Activated T-helper 1 cell treated with anti-CD3 and anti-CD28 coated beads, Interleukin-12 subunit alpha, Interleukin-12 subunit beta, Interleukin-2, Interleukin-4 antibody, amounts not matched to agents 30 ng/mL and 10 ng/mL and 1 ng/mL, durations not matched to agents 14 hours and 24 hours and 36 hours (primary cell): ENCODE measurements at regions not wholly inside any gene's neighbourhood (a gene's known extent, or its start where the extent isn't known, plus 50 kb on each side); places are given as distances from the start of the nearest gene placed in this dataset.

ENCODE experiments used
- DNase-seq: peaks from one replicate; pipeline ENCODE4 v3.0.0; 2021; ENCODE audit warnings: low spot score
- H3K27ac Mint-ChIP-seq: one replicate; pipeline ENCODE4 v1.8.0; 2021; ENCODE audit warnings: mild to moderate bottlenecking, mixed read lengths
- H3K27me3 Mint-ChIP-seq: one replicate; pipeline ENCODE4 v1.8.0; 2022; ENCODE audit warnings: mild to moderate bottlenecking, moderate library complexity, mixed read lengths; ENCODE audit not compliant: insufficient read depth
- H3K36me3 Mint-ChIP-seq: one replicate; pipeline ENCODE4 v1.8.0; 2021; ENCODE audit warnings: low read depth, mixed read lengths
- H3K4me1 Mint-ChIP-seq: one replicate; pipeline ENCODE4 v1.8.0; 2021; ENCODE audit warnings: low read depth, mixed read lengths
- H3K4me3 Mint-ChIP-seq: one replicate; pipeline ENCODE4 v1.8.0; 2021; ENCODE audit warnings: mild to moderate bottlenecking, moderate library complexity, mixed read lengths
- H3K9me3 Mint-ChIP-seq: one replicate; pipeline ENCODE4 v1.8.0; 2021; ENCODE audit warnings: mixed read lengths
- intact Hi-C: fragments of 100-400 bp; cut with micrococcal nuclease; formaldehyde crosslinking; loops from one replicate; pipeline ENCODE4 v1.15.1; 2024

DNA sequence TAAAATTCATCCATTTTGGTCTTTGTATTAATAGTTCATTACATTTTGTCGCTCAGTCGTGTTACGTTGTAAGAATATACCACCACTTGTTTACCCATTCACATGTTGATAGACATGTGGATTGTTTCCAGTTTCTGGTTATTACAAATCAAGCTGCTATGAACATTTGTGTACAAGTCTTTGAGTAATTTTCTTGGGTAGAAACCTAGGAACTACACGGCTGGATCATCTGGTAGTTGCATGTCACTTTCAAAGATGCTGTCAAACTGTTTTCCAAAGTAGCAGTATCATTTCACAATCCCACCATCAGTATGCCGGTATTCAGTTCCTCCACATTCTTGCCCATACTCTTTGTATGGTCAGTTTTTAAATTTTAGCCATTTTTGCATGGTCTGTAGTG is 98.0 kb downstream of the GASK1B start:
- no peaks in the 10 kb centered on the region for H3K36me3 Mint-ChIP-seq
- DNase-seq: no peak
- no peaks in the 10 kb centered on the region for H3K4me1 Mint-ChIP-seq
- no peak overlapping the region for H3K4me3 Mint-ChIP-seq
- no peaks in the 10 kb centered on the region for H3K9me3 Mint-ChIP-seq
- H3K27ac Mint-ChIP-seq: no peak overlapping the region
- intact Hi-C loops: no loop called here
- no peaks in the 10 kb centered on the region for H3K27me3 Mint-ChIP-seq

DNA sequence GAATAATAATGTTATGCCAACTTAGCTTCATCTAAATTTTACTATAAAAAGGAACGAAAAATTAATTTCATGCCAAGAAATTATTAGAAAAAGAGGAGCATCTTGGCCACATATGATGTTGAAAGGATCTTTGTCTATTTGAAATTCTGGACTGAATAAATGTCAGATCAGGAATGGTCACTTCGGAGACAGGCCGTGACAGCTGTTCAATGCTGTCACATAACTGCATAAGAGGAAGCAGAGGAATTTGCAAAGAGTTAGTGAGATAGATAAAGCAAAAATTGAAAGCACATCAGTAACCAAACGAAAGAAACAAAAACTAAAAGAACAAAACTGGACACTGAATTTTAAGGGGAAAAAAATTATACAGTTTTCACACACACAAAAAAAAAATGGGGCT is 100.9 kb downstream of the GASK1B start:
- Mint-ChIP-seq H3K27me3 (no peaks in the 10 kb centered on the region), H3K27ac (no peak overlapping the region), H3K36me3 (no peaks in the 10 kb centered on the region), H3K4me1 (no peaks in the 10 kb centered on the region), H3K4me3 (no peak overlapping the region), H3K9me3 (no peaks in the 10 kb centered on the region)
- intact Hi-C loops: no loop called here
- DNase-seq: no peak

GRCh38 chr4:158068068-158068467 is 104.8 kb downstream of the GASK1B start:
- H3K4me1 Mint-ChIP-seq: no peaks in the 10 kb centered on the region
- no peaks in the 10 kb centered on the region for H3K9me3 Mint-ChIP-seq
- intact Hi-C loops: no loop called here
- H3K27me3 Mint-ChIP-seq: no peaks in the 10 kb centered on the region
- H3K27ac Mint-ChIP-seq: no peak overlapping the region
- no peaks in the 10 kb centered on the region for H3K36me3 Mint-ChIP-seq
- no peak for DNase-seq
- no peak overlapping the region for H3K4me3 Mint-ChIP-seq

GRCh38 chr4:158067646-158068045 is 105.2 kb downstream of the GASK1B start:
- no peak overlapping the region for H3K4me3 Mint-ChIP-seq
- H3K4me1 Mint-ChIP-seq: no peaks in the 10 kb centered on the region
- no peaks in the 10 kb centered on the region for H3K27me3 Mint-ChIP-seq
- no peak for DNase-seq
- no peaks in the 10 kb centered on the region for H3K9me3 Mint-ChIP-seq
- H3K36me3 Mint-ChIP-seq: no peaks in the 10 kb centered on the region
- intact Hi-C loops: no loop called here
- no peak overlapping the region for H3K27ac Mint-ChIP-seq

DNA sequence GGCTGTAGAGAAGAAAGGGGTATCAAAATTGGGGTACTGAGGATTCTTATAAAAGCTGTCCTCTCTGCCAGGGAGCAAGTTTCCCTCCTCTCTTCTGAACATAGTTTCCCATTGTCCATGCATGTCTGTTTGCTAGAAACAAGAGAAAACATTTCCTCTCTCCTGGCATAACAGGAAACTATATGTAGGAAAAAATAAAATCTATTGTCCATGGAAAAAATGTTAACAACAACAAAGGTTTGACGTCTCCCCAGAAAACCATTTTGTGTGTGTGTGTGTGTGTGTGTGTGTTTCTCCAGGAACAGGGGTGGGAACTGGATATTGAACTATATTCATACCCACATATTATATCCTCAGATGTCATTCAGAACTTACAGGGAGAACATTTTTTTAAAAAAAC is 107.2 kb downstream of the GASK1B start:
- Mint-ChIP-seq H3K27ac (no peak overlapping the region), H3K4me1 (no peaks in the 10 kb centered on the region)

GRCh38 chr4:158065176-158065575 is 107.6 kb downstream of the GASK1B start:
- no peak for DNase-seq
- Mint-ChIP-seq H3K27me3 (no peaks in the 10 kb centered on the region), H3K9me3 (no peaks in the 10 kb centered on the region), H3K4me1 (no peaks in the 10 kb centered on the region), H3K27ac (no peak overlapping the region), H3K4me3 (no peak overlapping the region), H3K36me3 (no peaks in the 10 kb centered on the region)
- intact Hi-C loops: no loop called here

More for the DNA sequence above, 107.2 kb downstream of the GASK1B start:
- H3K36me3 Mint-ChIP-seq: no peaks in the 10 kb centered on the region
- no peak for DNase-seq
- no peaks in the 10 kb centered on the region for H3K9me3 Mint-ChIP-seq
- H3K4me3 Mint-ChIP-seq: no peak overlapping the region
- no peaks in the 10 kb centered on the region for H3K27me3 Mint-ChIP-seq
- intact Hi-C loops: no loop called here

DNA sequence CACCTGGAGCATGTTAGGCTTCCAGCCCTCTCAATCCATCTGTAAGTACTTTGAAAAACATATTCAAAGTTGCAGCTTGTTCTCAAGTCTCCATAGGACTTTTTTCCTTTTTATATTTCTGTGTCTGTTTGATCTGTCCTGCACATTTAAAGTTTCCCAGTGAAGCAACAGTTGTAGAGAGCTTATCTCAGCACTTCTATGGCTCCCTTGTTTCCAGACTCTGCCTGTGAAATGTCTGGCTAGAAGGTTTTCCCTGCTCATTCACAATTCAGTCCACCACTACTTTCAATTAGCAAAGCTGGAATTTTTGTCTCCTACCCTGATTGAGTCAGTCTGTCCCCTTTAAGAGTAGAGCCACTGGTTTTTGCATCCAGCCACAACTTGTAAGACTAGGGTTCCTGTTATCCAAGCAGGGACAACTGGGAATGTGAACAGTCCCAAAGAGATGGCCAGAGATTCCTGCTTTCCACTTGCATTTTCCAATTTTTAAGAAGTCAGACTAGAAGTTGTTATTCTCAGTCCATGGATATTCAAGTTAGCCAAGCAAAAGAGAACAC is 116.1 kb downstream of the GASK1B start:
- no peak for DNase-seq
- Mint-ChIP-seq H3K4me1 (no peaks in the 10 kb centered on the region), H3K27me3 (no peaks in the 10 kb centered on the region), H3K36me3 (no peaks in the 10 kb centered on the region), H3K9me3 (no peaks in the 10 kb centered on the region), H3K27ac (no peak overlapping the region), H3K4me3 (no peak overlapping the region)
- intact Hi-C loops: no loop called here

DNA sequence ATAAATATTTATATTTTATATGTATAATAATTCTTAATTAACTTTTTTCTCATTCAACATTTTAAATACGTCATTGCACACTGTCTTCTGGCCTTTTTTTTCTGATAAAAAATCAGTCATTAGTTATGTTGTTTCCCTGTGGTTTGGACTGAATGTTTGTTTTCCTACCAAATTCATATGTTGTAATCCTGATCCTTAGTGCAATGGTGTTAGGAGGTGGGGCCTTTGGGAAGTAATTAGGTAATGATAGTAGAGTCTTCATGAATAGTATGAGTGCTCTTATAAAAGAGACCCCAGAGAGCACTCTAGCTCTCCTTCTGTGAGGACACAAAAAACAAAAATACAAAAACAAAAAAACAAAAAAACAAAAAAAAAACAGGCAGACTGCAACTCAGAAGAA is 117.2 kb downstream of the GASK1B start:
- no peaks in the 10 kb centered on the region for H3K9me3 Mint-ChIP-seq
- H3K36me3 Mint-ChIP-seq: no peaks in the 10 kb centered on the region
- no peak for DNase-seq
- intact Hi-C loops: no loop called here
- no peak overlapping the region for H3K4me3 Mint-ChIP-seq
- H3K27me3 Mint-ChIP-seq: no peaks in the 10 kb centered on the region
- no peak overlapping the region for H3K27ac Mint-ChIP-seq
- no peaks in the 10 kb centered on the region for H3K4me1 Mint-ChIP-seq

DNA sequence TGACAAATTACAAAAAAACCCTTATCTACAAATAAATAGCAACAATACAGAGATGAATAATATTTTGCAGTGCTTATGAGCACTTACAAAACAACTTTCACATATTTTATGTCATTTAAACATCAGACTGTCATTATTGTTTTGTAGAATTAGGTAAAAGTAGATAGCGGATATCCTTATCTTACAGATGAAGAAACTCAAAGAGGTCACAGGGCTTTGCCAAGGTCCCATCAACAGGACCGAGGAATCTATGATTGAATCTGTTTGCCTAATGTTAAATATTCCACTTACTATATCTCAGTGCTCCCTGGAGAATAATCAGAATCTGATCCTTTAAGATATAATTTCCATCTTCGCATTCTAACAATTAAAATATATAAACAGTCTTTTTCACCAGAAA is 119.0 kb downstream of the GASK1B start:
- Mint-ChIP-seq H3K9me3 (no peaks in the 10 kb centered on the region), H3K27me3 (no peaks in the 10 kb centered on the region), H3K4me3 (no peak overlapping the region)

DNA sequence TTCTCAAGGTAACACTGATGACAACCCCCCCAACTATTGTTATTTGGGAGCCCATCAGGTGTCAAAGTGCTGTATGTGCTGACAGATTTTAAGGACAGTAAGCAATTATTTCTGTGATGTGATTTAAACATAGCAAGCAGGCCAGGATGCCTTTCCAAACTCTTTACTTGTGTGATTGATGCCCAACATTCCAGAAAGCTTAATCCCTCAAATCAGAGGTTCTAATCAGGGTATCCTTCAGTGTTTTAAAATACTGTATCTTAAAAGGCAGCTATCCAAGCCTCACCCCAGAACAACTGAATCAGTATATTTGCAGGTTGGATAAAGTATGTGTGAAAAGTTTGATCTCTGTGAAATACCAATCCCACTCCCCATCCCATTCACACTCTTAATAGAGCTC is 119.7 kb downstream of the GASK1B start:
- no peaks in the 10 kb centered on the region for H3K4me1 Mint-ChIP-seq
- intact Hi-C loops: no loop called here
- H3K27ac Mint-ChIP-seq: no peak overlapping the region
- no peaks in the 10 kb centered on the region for H3K9me3 Mint-ChIP-seq
- no peaks in the 10 kb centered on the region for H3K27me3 Mint-ChIP-seq
- DNase-seq: no peak
- no peak overlapping the region for H3K4me3 Mint-ChIP-seq
- no peaks in the 10 kb centered on the region for H3K36me3 Mint-ChIP-seq

More for the DNA sequence above, 119.0 kb downstream of the GASK1B start:
- intact Hi-C loops: no loop called here
- DNase-seq: no peak
- no peaks in the 10 kb centered on the region for H3K36me3 Mint-ChIP-seq
- H3K4me1 Mint-ChIP-seq: no peaks in the 10 kb centered on the region
- H3K27ac Mint-ChIP-seq: no peak overlapping the region

DNA sequence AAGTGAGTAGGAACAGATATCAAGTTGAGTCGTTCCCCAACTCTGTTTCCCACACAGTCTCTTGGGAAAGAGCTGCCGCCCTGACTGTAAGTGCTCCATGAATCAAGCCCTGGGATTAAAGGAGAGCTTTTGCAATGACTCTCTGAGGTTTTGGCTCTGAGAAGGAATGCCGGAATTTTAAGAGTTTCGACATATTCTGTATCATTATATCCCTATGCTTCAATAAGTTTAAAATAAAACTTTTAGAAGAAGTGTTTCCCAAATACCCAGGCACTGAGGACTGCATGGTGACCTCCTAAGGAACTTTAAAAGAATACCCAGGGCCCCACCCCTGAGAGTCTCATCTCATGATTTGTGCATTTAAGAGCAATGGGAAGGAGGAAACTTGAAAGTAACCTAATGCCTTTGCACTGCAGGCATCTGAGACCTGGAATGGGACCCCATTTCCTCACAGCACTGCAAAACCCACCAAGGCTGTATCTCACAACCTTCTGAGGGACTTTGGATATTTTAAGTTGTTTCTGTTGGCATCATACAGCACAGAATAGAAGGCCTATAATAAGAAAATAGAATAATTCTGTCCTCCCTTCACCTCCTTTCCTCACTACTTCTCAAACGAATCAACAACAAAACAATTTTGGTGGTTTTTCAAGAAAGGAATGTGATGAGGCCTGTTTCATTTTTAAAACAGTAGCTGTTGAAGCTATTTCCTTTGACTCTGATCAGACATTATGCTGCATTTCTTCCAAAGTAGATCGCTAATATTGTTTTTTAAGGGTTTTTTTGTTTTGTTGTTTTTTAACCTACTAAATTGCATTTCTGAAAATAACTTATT is 121.2 kb downstream of the GASK1B start:
- H3K4me1 Mint-ChIP-seq: no peaks in the 10 kb centered on the region
- H3K36me3 Mint-ChIP-seq: no peaks in the 10 kb centered on the region
- no peaks in the 10 kb centered on the region for H3K27me3 Mint-ChIP-seq
- H3K27ac Mint-ChIP-seq: no peak overlapping the region
- no peaks in the 10 kb centered on the region for H3K9me3 Mint-ChIP-seq
- no peak overlapping the region for H3K4me3 Mint-ChIP-seq
- DNase-seq: no peak
- intact Hi-C loops: no loop called here

DNA sequence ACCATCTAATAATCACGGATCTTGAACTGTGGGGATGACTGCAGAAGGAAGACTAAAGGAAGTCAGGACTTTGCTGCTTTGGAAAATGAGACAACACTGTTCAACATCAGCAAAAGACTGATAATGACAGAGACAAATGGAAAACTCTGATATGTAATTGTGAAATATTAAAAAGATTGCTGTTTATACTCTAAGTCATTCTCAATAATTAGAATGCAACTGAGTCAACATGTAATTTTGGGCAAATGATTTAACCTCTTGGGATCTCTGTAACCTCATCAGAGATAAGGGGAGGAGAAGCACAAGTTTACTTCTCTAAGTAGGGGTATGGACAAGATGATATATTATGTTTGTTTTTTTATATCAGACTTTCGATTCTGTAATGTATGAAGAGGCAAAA is 121.9 kb downstream of the GASK1B start:
- Mint-ChIP-seq H3K4me3 (no peak overlapping the region), H3K4me1 (no peaks in the 10 kb centered on the region), H3K9me3 (no peaks in the 10 kb centered on the region), H3K27ac (no peak overlapping the region), H3K36me3 (no peaks in the 10 kb centered on the region), H3K27me3 (no peaks in the 10 kb centered on the region)
- DNase-seq: no peak
- intact Hi-C loops: no loop called here

DNA sequence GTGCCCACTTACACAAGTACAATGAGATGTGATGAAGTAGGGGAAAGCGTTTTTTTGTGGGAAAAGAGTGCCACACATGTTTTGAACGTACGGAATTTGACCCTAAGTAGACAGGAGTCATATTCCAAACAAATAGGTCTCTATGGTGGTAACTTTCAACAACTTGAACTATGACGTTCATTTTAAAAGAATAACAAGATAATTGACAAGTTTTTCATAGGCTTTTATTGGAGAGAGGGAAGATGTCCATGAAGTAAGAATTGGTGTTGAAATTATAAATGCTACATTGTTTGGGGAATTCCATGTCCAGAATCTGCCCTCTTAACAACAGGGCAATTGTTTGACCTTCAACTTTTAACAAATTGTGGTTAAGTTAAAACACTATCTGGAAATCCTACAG is 126.5 kb downstream of the GASK1B start:
- Mint-ChIP-seq H3K4me1 (no peaks in the 10 kb centered on the region), H3K27me3 (no peaks in the 10 kb centered on the region), H3K9me3 (no peaks in the 10 kb centered on the region), H3K4me3 (no peak overlapping the region), H3K36me3 (no peaks in the 10 kb centered on the region), H3K27ac (no peak overlapping the region)
- no peak for DNase-seq
- intact Hi-C loops: no loop called here
